ENCODE measurements at regions not wholly inside any gene's neighbourhood (a gene's known extent, or its start where the extent isn't known, plus 50 kb on each side); places are given as distances from the start of the nearest gene placed in this dataset.
"Not testable (repeated sequence)": the region's sequence is repeated elsewhere in the genome, so short reads cannot be mapped to it uniquely, and the experiment has no call there.

DNA sequence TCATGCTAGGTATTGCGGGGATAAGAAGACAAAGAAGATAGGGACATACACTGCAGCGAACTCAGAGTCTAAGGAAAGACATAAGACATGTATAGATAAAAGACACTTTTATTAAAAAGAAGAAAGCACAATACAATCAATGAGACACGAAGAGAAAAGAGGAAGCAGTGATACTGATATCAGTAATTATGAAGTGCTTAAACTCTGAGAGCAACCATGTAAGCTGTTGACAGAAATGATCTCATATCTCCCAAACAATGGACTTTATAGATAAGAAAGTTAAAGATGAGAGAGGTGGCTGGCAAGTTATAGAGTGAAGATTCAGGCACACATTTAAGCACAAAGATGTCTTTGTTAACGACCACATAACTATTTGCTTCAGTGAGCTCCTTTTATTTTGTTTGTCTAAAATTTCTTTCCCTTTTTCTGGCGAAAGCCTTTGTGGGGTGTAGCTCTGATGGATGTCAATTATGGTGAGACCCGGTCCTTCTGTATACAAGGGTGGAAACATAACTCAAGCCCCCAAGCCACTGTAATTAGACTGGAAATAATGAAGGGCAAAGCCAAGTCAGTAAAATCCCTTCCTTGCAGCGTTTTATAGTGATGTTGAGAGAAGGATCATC lies 818.0 kb upstream of the SLC10A2 start:
- no peak for DNase-seq (ENCODE audit: low read depth)

DNA sequence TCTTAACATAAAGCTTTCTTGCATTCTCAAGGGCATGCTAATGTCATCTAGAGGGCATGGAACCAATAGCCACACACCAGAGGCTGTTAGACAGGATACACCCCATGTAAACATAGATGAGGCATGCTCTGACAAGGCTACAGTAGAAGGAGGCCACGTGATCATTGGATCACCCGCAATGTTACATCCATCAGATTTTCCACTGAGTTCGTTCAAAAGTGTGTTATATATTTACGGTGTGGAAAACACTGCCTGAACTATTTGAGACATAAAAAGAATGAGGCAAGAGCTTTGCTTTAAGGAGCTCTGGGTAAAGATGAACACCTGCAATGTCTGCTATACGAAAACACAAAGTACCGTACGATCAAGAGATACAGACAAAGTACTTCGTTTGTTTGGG lies 817.5 kb upstream of the SLC10A2 start:
- DNase-seq (ENCODE audit: low read depth): no peak

DNA sequence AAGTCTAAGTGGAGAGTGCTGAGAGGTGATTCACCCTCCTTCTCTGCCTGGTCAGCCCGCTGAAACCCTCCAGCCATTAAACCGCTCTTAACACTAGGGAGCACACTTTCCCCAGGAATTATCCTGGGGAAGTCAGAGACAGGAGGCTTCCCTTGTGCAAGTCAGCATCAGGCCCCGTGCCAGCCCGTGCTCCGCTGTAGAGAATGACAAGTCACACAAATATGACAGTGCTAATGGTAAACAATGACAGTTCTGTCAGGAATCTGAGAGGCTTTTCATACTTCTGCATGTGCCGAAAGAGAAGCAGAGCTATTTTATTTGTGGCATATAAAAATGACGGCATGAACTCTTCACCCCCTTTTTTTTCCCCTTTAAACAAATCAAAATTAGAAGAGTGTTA lies 816.9 kb upstream of the SLC10A2 start:
- no peak for DNase-seq (ENCODE audit: low read depth)

DNA sequence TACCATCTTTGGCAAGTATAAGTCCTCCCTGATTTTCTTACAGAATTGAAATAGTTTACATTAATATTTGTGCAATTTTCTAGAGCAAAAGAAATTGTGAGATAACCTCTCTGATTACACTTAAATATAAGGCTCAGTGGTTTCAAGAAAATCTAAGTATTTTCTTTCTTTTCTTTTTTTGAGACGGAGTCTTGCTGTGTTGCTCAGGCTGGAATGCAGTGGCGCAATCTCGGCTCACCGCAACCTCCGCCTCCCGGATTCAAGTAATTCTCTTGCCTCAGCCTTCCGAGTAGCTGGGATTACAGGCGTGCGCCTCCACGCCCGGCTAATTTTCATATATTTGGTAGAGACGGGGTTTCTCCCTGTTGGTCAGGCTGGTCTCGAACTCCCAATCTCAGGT lies 813.9 kb upstream of the SLC10A2 start:
- not testable (repeated sequence) for DNase-seq (ENCODE audit: low read depth)

DNA sequence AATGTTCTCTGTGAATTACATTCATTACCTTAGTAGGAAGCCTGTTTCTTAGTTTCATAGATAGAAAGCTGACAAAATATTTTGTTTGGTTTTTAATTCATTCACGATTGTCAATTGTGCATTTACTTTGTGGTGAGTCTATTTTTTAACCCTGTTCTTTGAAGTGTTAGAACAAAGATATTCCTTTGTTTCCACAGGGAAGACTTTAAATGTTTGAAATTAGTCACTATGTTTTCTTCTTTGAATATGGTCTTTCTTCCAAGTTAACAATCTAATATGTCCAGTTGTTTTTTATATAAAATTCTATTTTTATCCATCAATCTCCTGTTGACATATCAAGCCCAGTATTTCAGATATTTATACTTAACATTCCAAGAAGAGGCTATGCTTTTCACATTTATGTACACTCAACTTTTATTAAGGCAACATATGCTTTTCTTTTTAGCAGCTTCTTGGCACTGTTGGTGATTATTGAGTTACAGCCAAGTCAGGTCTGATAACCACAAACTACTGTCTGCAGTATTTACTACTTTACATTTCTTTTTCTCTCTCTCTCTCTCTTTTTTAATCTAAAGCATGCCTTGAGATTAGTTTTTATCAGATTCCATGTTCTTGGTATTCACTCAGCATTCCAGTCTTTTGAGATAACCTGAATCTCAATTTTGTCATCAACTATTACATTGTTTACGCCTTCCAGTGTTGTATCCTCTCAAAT lies 812.8 kb upstream of the SLC10A2 start:
- DNase-seq (ENCODE audit: low read depth): no peak

DNA sequence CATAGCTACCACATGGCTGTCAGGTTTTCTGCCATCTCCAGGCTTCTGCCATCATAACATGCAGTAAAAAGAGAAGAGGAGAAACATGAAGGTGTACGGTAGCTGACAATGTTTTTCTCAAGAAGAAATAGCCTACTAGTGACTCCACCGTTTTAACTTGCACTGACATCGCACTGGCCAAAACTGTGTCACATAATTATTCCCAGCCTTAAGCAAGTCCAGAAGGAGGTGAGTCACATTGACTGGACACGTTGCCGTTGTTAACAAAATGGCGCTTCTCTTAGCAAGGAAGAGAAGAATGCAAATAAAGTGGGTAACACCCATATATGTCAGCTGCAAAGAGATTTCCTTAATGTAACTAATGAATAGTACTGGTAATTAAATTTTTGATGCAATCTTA lies 810.4 kb upstream of the SLC10A2 start:
- DNase-seq (ENCODE audit: low read depth): no peak

DNA sequence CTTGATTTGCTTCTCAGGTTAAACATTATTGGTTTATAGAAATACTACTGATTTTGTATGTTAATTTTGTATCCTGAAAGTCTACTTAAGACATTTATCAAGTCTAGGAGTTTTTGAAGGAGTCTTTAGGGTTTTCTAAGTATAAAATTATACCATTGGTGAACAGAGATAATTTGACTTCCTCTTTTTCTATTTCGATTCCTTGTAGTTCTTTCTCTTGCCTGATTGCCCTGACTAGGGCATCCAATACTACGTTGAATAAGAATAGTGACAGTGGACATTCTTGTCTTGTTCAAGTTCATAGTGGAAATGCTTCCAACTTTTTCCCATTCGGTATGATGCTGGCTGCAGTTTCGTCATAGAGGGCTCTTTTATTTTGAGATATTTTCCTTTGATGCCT lies 807.5 kb upstream of the SLC10A2 start:
- no peak for DNase-seq (ENCODE audit: low read depth)

DNA sequence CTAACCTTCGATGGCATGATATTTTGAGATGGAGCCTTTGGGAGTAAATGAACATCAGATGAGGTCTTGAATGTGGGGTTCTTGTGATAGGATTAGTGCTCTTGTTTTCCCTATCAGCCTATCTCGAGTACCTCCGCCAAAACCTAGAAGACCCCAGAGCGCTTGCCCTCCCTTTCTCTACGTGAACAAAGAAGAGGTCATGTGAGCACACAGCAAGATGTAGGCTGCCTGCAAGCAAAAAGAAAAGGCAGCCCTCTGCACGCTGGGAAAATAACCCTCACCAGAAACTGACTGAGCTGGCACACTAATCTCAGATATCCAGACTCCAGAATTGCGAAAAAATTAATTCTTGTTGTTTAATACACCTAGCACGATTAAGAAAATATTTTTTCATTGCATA lies 799.8 kb upstream of the SLC10A2 start:
- no peak for DNase-seq (ENCODE audit: low read depth)

DNA sequence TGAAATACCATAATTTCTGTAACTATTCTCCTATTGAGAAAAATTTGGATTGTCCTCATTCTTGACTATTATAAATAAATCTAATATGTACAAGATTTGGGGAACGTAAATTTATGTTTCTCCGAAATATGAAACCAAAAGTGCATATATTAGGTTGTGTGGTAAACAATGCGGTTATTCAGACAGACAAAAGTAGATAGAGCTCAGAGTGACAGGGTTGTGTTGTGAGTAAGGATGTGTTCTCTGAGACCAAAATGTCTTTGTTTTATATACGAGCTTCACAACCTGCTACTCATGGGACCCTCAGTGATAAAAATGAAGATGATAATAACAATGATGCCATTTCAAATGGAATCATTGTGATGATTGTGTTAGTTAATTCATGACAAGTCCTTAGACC lies 796.3 kb upstream of the SLC10A2 start:
- DNase-seq (ENCODE audit: low read depth): no peak

DNA sequence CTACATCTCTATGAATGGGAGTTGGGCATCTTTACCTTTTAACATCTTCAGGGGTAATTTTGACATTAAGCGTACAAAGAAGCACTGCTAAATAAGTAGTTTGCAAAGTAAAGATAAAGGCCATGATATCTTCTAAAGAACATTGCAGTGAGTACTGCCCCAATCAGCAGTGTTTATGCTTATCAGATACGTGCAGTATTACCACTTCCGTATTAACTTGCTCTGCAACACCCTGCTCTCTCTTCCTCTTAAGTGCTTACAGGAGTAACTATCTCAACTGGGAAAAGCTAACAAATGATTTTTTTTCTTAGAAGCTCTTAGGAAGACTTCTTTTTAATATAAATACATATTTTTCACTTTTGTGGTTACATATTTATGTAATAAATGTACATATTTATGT lies 793.7 kb upstream of the SLC10A2 start:
- DNase-seq (ENCODE audit: low read depth): no peak

DNA sequence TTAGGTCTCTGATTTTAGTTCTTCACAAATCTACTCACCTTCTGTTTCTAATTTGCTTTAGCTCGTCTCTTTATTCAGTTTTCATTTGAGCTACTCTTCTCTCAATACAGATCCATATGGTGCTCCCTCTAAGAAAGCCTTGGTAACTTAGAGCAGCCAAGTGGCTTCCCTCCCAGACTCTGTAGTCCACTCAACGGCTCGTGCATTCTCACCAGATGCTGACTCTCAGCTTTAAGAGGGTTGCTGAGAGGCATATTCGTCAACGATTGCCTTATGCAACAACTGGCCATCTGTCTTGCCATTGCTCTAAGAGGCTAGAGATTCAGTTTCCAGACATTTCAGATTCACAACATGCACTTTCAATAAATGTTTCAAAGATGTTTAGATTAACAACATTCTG lies 785.8 kb upstream of the SLC10A2 start:
- DNase-seq (ENCODE audit: low read depth): no peak

DNA sequence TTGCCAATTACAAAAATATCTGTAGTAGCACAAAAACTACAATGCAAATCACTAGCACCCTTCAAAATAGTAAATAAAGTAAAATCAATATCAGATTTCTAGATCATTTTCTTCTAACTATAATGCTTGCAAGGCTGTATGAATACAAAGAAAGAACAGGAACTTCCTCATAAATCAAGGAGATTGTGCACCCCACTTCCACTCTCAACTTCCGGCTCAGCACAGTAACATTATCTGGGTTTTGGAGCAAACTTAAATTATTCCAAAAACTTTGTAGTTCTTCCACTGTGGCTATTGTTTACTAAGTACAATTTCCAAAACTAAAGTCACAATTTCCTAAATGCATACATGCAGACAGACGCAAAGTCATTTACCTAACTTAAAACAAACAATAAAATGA lies 778.3 kb upstream of the SLC10A2 start:
- DNase-seq (ENCODE audit: low read depth): no peak

DNA sequence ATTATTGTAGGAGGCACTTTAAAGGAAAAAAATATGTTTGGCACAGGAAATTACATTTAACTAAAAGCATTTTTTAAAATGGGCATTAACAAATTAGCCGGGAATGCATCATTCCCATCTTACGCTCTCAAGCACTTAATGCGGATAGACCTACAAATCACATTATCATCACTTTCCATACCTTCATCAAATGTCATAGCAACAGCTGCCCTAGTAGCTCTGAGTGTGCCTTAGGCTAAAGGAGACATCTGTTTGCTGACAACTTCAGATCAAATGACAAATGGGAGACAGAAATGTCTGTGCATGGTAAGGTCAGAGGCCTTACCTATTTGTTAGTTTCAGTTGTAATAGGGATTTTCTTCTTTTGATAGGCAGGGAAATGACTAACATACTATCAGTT lies 773.2 kb upstream of the SLC10A2 start:
- DNase-seq (ENCODE audit: low read depth): no peak

DNA sequence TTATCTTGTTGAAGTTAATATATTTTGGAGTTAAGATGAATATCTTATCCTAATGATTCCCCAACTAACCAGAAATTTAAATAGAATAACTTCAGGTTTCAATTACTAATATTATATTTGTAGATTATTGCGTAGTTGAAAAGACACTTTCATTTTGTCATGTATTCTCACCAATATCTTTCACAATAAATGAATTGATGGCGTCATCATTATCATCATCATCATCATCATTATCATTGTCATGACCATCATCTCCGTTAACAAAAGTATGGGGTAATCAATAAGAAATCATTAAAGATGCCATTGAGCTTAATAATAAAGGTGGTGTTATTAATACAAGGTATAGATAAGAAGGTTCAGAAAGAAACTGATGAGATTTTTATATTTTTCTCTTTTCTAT lies 768.8 kb upstream of the SLC10A2 start:
- DNase-seq (ENCODE audit: low read depth): no peak

DNA sequence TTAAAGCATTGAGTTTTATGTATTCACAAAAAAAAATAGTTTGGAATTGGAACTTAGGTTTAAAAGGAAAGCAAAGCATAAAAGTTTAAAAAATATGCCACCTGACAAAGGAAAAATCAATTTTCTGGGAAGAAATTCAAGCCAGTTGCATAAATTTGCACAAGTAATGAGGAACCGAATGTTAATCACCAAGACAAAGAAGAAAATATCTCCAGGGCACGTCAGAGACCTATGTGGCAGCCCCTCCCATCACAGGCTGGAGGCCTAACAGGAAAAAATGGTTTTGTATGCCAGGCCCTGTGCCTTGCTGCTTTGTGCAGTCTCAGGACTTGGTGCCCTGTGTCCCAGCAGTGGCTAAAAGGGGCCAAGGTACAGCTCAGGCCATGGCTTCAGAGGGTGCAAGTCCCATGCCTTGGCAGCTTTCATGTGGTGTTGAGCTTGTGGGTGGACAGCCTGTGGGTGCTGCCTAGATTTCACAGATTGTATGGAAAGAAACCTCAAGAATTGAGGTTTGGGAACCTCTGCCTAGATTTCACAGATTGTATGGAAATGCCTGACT lies 767.2 kb upstream of the SLC10A2 start:
- no peak for DNase-seq (ENCODE audit: low read depth)

DNA sequence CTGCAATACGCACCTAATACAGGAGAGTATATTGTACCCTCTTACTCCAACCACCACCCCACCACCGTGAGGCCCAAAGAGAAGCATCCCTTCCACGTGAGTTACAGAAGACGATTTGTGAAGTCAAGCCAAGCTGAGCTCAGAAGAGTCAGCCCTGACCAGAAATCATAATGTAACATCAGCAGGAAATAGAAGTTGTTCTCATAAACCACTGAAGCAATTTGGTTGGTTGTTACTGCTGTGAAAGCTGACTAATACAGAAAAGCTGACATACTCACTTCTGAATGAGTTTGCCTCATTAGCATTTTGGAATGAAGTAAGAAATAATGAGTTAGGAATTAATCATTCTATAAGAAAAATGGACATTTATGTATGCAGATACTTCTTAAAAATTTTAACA lies 749.4 kb upstream of the SLC10A2 start:
- no peak for DNase-seq (ENCODE audit: low read depth)

DNA sequence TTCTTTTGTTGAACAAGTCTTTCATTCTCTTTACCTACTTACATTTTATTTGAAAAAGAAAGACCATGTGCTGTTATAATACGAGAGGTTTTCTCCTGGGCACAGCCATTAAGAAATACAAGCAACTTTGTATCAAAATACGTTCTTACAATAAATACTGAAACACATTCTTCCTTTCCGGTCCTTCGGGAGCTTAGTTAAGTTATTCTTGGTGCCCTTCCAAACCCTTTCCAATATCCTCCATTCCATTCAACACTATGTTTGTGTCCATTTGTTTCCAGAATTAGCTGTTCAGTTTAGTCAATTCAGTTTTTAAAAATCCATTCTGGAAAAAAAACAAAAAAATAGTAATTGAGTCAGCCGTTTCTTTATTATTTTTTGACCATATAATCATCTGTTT lies 746.8 kb upstream of the SLC10A2 start:
- no peak for DNase-seq (ENCODE audit: low read depth)

DNA sequence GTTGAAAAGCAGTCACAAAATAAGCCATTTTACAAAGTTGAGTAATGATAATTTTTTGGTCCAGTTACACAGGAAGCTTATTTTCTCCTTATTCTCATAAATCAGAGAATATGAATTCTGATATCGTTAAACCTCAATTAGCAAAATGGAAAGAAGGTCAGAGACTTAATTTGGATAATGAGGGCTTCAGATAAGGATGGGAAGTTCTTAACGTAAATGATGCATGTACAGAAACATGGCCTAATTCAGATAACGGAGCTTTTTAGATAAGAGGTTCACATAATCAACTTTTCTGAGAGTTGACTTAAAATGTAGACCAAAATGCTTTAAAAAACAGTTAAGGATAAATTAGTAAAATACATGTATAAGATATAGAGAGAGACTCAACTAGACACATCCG lies 746.3 kb upstream of the SLC10A2 start:
- DNase-seq (ENCODE audit: low read depth): no peak

DNA sequence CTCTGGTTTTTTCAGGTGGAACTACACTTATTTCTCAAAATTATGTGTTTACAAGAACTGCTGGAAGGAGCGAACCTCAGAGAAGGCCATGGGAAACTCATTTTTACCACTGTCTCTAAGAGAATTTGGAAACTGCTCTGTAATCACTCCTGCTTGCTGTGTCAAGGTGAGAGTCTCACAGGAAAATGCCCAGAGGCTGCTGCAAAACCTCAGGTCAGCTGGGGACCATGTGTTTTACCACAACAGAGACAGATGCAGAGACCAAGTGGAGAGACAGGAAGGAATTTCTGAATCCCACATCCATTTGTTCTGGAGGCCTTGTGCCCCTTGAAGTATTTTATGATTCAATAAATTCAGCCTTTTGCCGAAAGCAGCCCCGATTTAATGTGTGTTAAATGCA lies 743.8 kb upstream of the SLC10A2 start:
- no peak for DNase-seq (ENCODE audit: low read depth)

DNA sequence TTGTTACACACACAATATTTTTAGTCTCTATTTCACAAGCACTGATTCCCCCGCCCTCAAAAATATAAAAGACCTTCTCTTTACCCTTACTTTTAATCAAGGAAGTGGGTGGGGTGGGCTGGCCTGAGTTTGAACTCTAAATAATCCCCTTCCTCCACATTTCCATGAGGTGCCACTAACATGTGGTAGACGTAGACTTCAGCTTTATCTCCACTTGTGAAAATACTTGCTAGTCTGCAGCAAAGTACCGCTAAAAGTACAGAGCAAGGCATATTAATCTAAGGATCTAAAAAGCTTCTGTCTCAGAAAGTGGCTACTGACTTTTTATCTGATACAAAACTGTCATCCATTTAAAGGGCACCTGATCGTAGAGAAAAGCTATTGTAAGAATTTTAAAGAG lies 739.6 kb upstream of the SLC10A2 start:
- no peak for DNase-seq (ENCODE audit: low read depth)

DNA sequence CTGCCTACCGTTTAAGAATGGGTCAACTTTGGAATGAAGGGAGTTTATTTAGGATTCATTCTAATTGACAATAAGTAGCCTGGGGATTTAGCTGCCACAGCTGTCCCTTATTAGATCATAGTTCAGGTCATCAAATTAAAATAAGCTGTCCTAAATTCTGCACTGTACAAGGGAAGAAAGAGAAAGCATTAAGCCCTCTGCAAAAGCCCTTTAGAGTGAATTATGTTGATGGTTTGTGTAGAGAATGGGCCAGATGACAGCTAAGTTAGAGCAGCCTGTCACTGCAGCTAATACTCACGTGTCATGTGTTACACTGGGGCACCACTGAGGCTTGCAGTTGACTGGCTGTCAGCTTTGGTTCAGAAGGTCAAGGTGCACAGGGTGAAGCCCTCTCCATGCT lies 737.1 kb upstream of the SLC10A2 start:
- DNase-seq (ENCODE audit: low read depth): no peak

DNA sequence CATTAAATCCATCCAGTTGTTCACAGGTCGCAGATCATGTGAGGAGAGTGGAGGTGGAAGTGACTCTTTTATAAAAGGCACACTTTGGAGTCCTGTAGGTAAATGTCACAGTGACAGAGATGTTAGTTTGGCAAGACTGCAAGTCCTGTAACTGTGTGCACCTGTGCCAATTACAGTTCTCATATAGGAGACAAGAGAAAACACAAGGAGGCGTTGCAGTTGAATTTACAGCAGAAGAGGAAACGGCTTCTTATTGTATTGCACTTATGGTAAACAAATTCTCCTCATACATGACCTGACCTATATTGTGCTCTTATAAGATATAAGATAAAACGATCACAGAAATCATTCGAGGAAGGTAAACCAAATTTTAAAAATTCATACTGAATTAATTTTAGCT lies 732.8 kb upstream of the SLC10A2 start:
- DNase-seq (ENCODE audit: low read depth): no peak

DNA sequence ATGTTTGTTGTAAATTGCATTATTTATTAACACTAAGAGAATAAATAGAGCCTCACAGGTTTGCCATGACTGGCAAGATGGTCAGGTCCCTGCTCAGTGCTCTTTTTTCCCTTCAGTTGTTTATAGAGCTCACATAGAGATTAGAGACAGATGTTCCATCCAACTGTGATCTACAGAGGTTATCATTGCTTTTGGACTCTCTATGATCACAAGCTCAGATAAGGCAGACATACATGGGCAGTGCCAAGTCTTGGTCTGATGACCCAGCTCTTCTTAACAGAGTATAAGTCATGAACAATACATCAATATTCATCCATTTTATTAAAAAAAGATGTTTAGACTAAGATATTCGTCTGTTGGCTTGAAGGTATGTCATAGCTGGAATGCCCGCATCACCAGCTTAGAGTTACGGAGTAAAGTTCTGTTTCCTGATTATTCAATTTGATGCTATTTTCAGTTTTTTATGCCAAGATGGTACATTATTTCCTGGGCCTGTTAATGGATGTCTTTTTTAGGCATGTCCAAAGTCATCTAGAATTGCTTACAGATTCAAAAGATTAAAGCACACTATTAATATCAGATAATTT lies 729.8 kb upstream of the SLC10A2 start:
- DNase-seq (ENCODE audit: low read depth): no peak

DNA sequence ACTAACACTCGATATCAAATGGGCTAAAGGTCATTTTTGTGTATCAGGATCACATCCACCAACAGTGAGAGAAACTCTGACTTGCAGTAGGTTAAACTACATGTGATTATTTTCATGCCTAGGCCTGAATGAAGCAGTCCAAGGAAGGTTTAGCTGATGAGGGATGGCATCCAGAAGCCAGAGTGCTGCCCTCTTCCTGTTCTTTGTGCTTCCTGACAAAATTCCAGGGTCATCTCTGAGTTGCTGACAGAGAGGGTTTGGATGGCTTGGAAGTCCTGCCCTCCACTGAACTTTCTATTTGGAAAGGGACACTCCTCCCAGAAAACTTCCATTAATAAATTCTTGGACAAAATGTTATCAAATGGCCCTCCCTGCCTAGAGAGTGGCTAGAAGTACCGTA lies 728.3 kb upstream of the SLC10A2 start:
- no peak for DNase-seq (ENCODE audit: low read depth)

All from activated T-helper 1 cell treated with Interleukin-2 at 50 U/mL for 16 hours (primary cell).